SK-N-SH (cell line): ENCODE measurements at regions not wholly inside any gene's neighbourhood (a gene's known extent, or its start where the extent isn't known, plus 50 kb on each side); places are given as distances from the start of the nearest gene placed in this dataset.

Experiments used
- CTCF ChIA-PET: fragments of 300-600, 350-600 bp; formaldehyde crosslinking; extraction: SDS; loops from one replicate; lab custom pipeline; 2021; lab: Yijun Ruan, JAX
- POLR2A ChIA-PET: fragments of 350-600 bp; sonication (Branson Sonifier 250); formaldehyde crosslinking; extraction: SDS; loops from one replicate; lab custom pipeline; 2020; ENCODE audit warnings: antibody characterized with exemption, inconsistent platforms; lab: Yijun Ruan, JAX
- DNase-seq: peaks from one replicate; pipeline ENCODE4 v3.0.0; 2012
- H2AFZ ChIP-seq: fragments of 200-600 bp; sonication (generic); 2 replicates; pipeline ENCODE4 v1.8.1; 2016; ENCODE audit warnings: antibody characterized with exemption, mild to moderate bottlenecking, low read depth
- H3F3A ChIP-seq: fragments of 200-600 bp; sonication (generic); replicated peaks from 2 replicates; pipeline ENCODE3; 2016; ENCODE audit warnings: antibody characterized with exemption, mild to moderate bottlenecking; ENCODE audit not compliant: insufficient read depth
- H3K27ac ChIP-seq, 2 experiments: fragments of 200-500 bp in 1 of 2; fragments of 200-600 bp in 1 of 2; sonication (Bioruptor generic) in 1 of 2; sonication (generic), shearing (Covaris generic) in 1 of 2; 2 replicates each; pipeline versions ENCODE4 v1.5.1 to v1.6.1; 2014 to 2016; ENCODE audit warnings: low read depth in 2 of 2, inconsistent platforms in 1 of 2, low read length in 1 of 2, mild to moderate bottlenecking in 1 of 2, mixed read lengths in 1 of 2
- H3K27me3 ChIP-seq: fragments of 200-600 bp; sonication (generic), shearing (Covaris generic); 2 replicates; pipeline ENCODE4 v1.6.1; 2016; ENCODE audit warnings: mixed run types; ENCODE audit not compliant: insufficient read depth
- H3K36me3 ChIP-seq, 2 experiments: fragments of 200-500 bp in 1 of 2; fragments of 200-600 bp in 1 of 2; sonication (Bioruptor generic) in 1 of 2; sonication (generic) in 1 of 2; replicated peaks in 1 of 2; 2 replicates each; pipeline versions ENCODE3 to v1.5.1; 2014 to 2016; ENCODE audit warnings: low read length in 1 of 2, mild to moderate bottlenecking in 1 of 2; ENCODE audit not compliant: insufficient read depth in 2 of 2, control insufficient read depth in 1 of 2
- H3K4me1 ChIP-seq, 2 experiments: fragments of 200-500 bp in 1 of 2; fragments of 200-600 bp in 1 of 2; sonication (Bioruptor generic) in 1 of 2; sonication (generic), shearing (Covaris generic) in 1 of 2; 2 replicates each; pipeline versions ENCODE4 v1.5.1 to v1.6.1; 2014 to 2016; ENCODE audit warnings: low read depth in 1 of 2, low read length in 1 of 2, mixed run types in 1 of 2; ENCODE audit not compliant: insufficient read depth in 2 of 2, control insufficient read depth in 1 of 2
- H3K4me2 ChIP-seq: fragments of 200-600 bp; sonication (generic), shearing (Covaris generic); 2 replicates; pipeline ENCODE4 v1.6.1; 2017; ENCODE audit warnings: mixed run types
- H3K4me3 ChIP-seq, 2 experiments: fragments of 200-500 bp in 1 of 2; fragments of 200-600 bp in 1 of 2; sonication (Bioruptor generic) in 1 of 2; sonication (generic), shearing (Covaris generic) in 1 of 2; 2 replicates each; pipeline versions ENCODE4 v1.5.1 to v1.8.1; 2014 to 2016; ENCODE audit warnings: low read depth in 2 of 2, inconsistent platforms in 1 of 2, low read length in 1 of 2, mild to moderate bottlenecking in 1 of 2, mixed read lengths in 1 of 2, moderate library complexity in 1 of 2
- H3K79me2 ChIP-seq: fragments of 200-600 bp; sonication (generic); 2 replicates; pipeline ENCODE4 v1.8.1; 2017; ENCODE audit warnings: mild to moderate bottlenecking; ENCODE audit not compliant: insufficient read depth
- H3K9ac ChIP-seq: fragments of 200-600 bp; sonication (generic); 2 replicates; pipeline ENCODE4 v1.6.1; 2017; ENCODE audit warnings: mixed run types
- H3K9me2 ChIP-seq: fragments of 200-600 bp; sonication (generic); 2 replicates; pipeline ENCODE4 v1.6.1; 2017; ENCODE audit warnings: mixed run types
- H3K9me3 ChIP-seq: fragments of 200-600 bp; sonication (generic); 2 replicates; pipeline ENCODE4 v1.6.1; 2017; ENCODE audit warnings: mixed run types, mild to moderate bottlenecking, moderate library complexity
- H4K20me1 ChIP-seq: fragments of 200-600 bp; sonication (generic); 2 replicates; pipeline ENCODE4 v1.6.1; 2017; ENCODE audit warnings: mild to moderate bottlenecking, mixed run types; ENCODE audit not compliant: insufficient read depth
- CHD2 ChIP-seq: fragments of 150-350 bp; IDR thresholded peaks from 2 replicates; pipeline ENCODE4 v1.6.1; 2018; ENCODE audit warnings: low read length; ENCODE audit not compliant: partially characterized antibody
- CTCF ChIP-seq: fragments of 200-600 bp; sonication (generic); IDR thresholded peaks from 2 replicates; pipeline ENCODE4 v1.6.1; 2017; ENCODE audit warnings: antibody characterized with exemption, mild to moderate bottlenecking, moderate library complexity
- EZH2phosphoT487 ChIP-seq: fragments of 200-600 bp; sonication (generic); IDR thresholded peaks from 2 replicates; pipeline ENCODE4 v1.6.1; 2017; ENCODE audit warnings: low read depth, mixed run types, mild to moderate bottlenecking, antibody characterized with exemption, moderate library complexity, borderline replicate concordance
- FOSL2 ChIP-seq: IDR thresholded peaks from 2 replicates; pipeline ENCODE4 v1.4.0; 2012; ENCODE audit warnings: low read depth, mild to moderate bottlenecking, moderate library complexity, borderline replicate concordance
- FOXJ3 ChIP-seq: sonication (generic); formaldehyde crosslinking; IDR thresholded peaks from 2 replicates; pipeline ENCODE4 v1.5.1; 2020; ENCODE audit warnings: mild to moderate bottlenecking, missing genetic modification reagents
- FOXM1 ChIP-seq: IDR thresholded peaks from 2 replicates; pipeline ENCODE4 v1.4.0; 2012; ENCODE audit warnings: low read depth, mild to moderate bottlenecking
- GABPA ChIP-seq: IDR thresholded peaks from 2 replicates; pipeline ENCODE4 v1.4.0; 2012; ENCODE audit warnings: low read depth, mild to moderate bottlenecking
- IRF3 ChIP-seq: fragments of 150-350 bp; IDR thresholded peaks from 2 replicates; pipeline ENCODE4 v1.6.1; 2016; ENCODE audit warnings: mild to moderate bottlenecking, low read depth, low read length
- MAX ChIP-seq: IDR thresholded peaks from 2 replicates; pipeline ENCODE4 v1.4.0; 2012; ENCODE audit warnings: low read depth
- MEF2A ChIP-seq: IDR thresholded peaks from 2 replicates; pipeline ENCODE4 v1.4.0; 2012; ENCODE audit warnings: low read depth, borderline replicate concordance
- MXI1 ChIP-seq: IDR thresholded peaks from 2 replicates; pipeline ENCODE4 v1.6.1; 2012; ENCODE audit warnings: mild to moderate bottlenecking, low read depth, low read length, improper control_type of control experiment
- NRF1 ChIP-seq: IDR thresholded peaks from 2 replicates; pipeline ENCODE4 v1.6.1; 2012; ENCODE audit warnings: low read depth, mild to moderate bottlenecking, low read length
- RAD21 ChIP-seq: IDR thresholded peaks from 2 replicates; pipeline ENCODE4 v1.6.1; 2012; ENCODE audit warnings: mild to moderate bottlenecking, low read length
- RCOR1 ChIP-seq: fragments of 150-350 bp; IDR thresholded peaks from 2 replicates; pipeline ENCODE4 v1.6.1; 2017; ENCODE audit warnings: antibody characterized with exemption, low read length
- SIN3A ChIP-seq: IDR thresholded peaks from 2 replicates; pipeline ENCODE4 v1.6.1; 2012; ENCODE audit warnings: low read depth, mild to moderate bottlenecking, low read length, moderate library complexity, borderline replicate concordance
- SMC3 ChIP-seq: IDR thresholded peaks from 2 replicates; pipeline ENCODE4 v1.6.1; 2012; ENCODE audit warnings: low read depth, low read length, improper control_type of control experiment
- TAF1 ChIP-seq: IDR thresholded peaks from 2 replicates; pipeline ENCODE4 v1.6.1; 2012; ENCODE audit warnings: low read depth, mild to moderate bottlenecking, low read length, moderate library complexity, borderline replicate concordance
- USF1 ChIP-seq: IDR thresholded peaks from 2 replicates; pipeline ENCODE4 v1.4.0; 2012; ENCODE audit warnings: low read depth, borderline replicate concordance
- USF2 ChIP-seq: fragments of 150-350 bp; IDR thresholded peaks from 2 replicates; pipeline ENCODE4 v1.6.1; 2017; ENCODE audit warnings: antibody characterized with exemption, low read length, low read depth, borderline replicate concordance
- WGBS: methylation state at CpG from one replicate; pipeline ENCODE4 v1.1.6; 2017; ENCODE audit warnings: low lambda C conversion rate; 5-methylcytosine and 5-hydroxymethylcytosine counted together

- CTCF ChIA-PET = no interaction called here
- POLR2A ChIA-PET = no interaction called here
- no peak overlapping the region for H3K4me3 ChIP-seq
- H3F3A ChIP-seq = no peaks in the 10 kb centered on the region
- no peaks in the 10 kb centered on the region for H3K4me1 ChIP-seq
- H3K36me3 ChIP-seq = no peaks in the 10 kb centered on the region
- H3K79me2 ChIP-seq = no peaks in the 10 kb centered on the region
- no peaks in the 10 kb centered on the region for H3K27me3 ChIP-seq
- H3K4me2 ChIP-seq = no peak overlapping the region
- H3K27ac ChIP-seq = no peak overlapping the region
- H2AFZ ChIP-seq = no peak overlapping the region
- no peak for TF ChIP-seq EZH2phosphoT487
- TF ChIP-seq USF1 = no peak
- TF ChIP-seq IRF3 = no peak
- no peak for TF ChIP-seq TAF1
- no peak for TF ChIP-seq GABPA
- TF ChIP-seq CTCF = no peak
- TF ChIP-seq USF2 = no peak
- no peak for TF ChIP-seq MXI1
- no peak for TF ChIP-seq MAX
- no peak for TF ChIP-seq SMC3
- no peak for TF ChIP-seq FOXJ3 (CRISPR knock-in tag)
- TF ChIP-seq, all 33 proteins: peak for 0
- Histone ChIP-seq H3K9me3 (no peaks in the 10 kb centered on the region), H4K20me1 (no peaks in the 10 kb centered on the region), H3K9me2 (no peaks in the 10 kb centered on the region), H3K9ac (no peak overlapping the region)
- WGBS = 61% methylated on average over 2 of the region's 2 CpGs
- no peak for DNase-seq
Observed at GRCh38 chr15:29618586-29618985, 203.7 kb downstream of the TJP1 start.

GRCh38 chr15:29616512-29616911 is 205.8 kb downstream of the TJP1 start:
- ChIA-PET CTCF (interaction anchor here (1.3 kb wide), 1 partner anchor 458 kb away, joined by 6 read pairs; no protein-coding TSS in a partner anchor), POLR2A (no interaction called here)
- Histone ChIP-seq H3F3A (no peaks in the 10 kb centered on the region), H3K4me1 (peaks cover 0 to 12% of the 10 kb centered on the region in 2 experiments; a peak in 2 of 4 replicates), H3K79me2 (no peaks in the 10 kb centered on the region), H2AFZ (no peak overlapping the region), H3K9me3 (no peaks in the 10 kb centered on the region), H3K4me2 (no peak overlapping the region), H3K9me2 (no peaks in the 10 kb centered on the region), H3K4me3 (no peak overlapping the region), H3K27ac (no peak overlapping the region), H4K20me1 (no peaks in the 10 kb centered on the region), H3K27me3 (no peaks in the 10 kb centered on the region), H3K36me3 (no peaks in the 10 kb centered on the region), H3K9ac (no peak overlapping the region)
- no peak for DNase-seq
- no peak for TF ChIP-seq FOSL2
- no peak for TF ChIP-seq TAF1
- TF ChIP-seq RCOR1 = no peak
- no peak for TF ChIP-seq USF1
- no peak for TF ChIP-seq SIN3A
- no peak for TF ChIP-seq RAD21
- TF ChIP-seq MEF2A = no peak
- TF ChIP-seq FOXM1 = no peak
- TF ChIP-seq MAX = no peak
- no peak for TF ChIP-seq MXI1
- TF ChIP-seq CTCF = no peak
- no peak for TF ChIP-seq CHD2
- no peak for TF ChIP-seq NRF1
